CD4-positive, alpha-beta memory T cell (primary cell): ENCODE measurements at regions not wholly inside any gene's neighbourhood (a gene's known extent, or its start where the extent isn't known, plus 50 kb on each side); places are given as distances from the start of the nearest gene placed in this dataset.

ENCODE experiments used
- CTCF ChIA-PET: fragments of 350-600 bp; sonication (Branson Sonifier 250); formaldehyde crosslinking; loops from one replicate; lab custom pipeline; 2021; ENCODE audit warnings: inconsistent platforms; ENCODE audit not compliant: partially characterized antibody; lab: Charles Lee
- POLR2A ChIA-PET: fragments of 350-600 bp; sonication (Branson Sonifier 250); formaldehyde crosslinking; loops from one replicate; lab custom pipeline; 2021; ENCODE audit not compliant: partially characterized antibody; lab: Charles Lee
- DNase-seq, 5 donors: peaks; one replicate each; pipeline versions ENCODE4 v3.0.0 to v3.0.0-alpha.2; 2020 to 2022; ENCODE audit warnings: mixed read lengths in 1 of 5
- H3K27ac ChIP-seq: one replicate; pipeline ENCODE4 v1.7.0; 2013; ENCODE audit warnings: low read depth, low read length
- H3K27me3 ChIP-seq: 2 replicates; pipeline ENCODE4 v1.7.0; 2013; ENCODE audit warnings: mild to moderate bottlenecking, low read length, moderate library complexity; ENCODE audit not compliant: insufficient read depth
- H3K36me3 ChIP-seq: 2 replicates; pipeline ENCODE4 v1.7.0; 2013; ENCODE audit warnings: mild to moderate bottlenecking, low read length, moderate library complexity; ENCODE audit not compliant: insufficient read depth
- H3K4me1 ChIP-seq: 2 replicates; pipeline ENCODE4 v1.7.0; 2013; ENCODE audit warnings: mild to moderate bottlenecking, low read length, moderate library complexity; ENCODE audit not compliant: insufficient read depth
- H3K4me3 ChIP-seq, 2 donors: one replicate each; pipeline ENCODE4 v1.7.0; 2013; ENCODE audit warnings: low read length in 2 of 2, mild to moderate bottlenecking in 1 of 2
- H3K9me3 ChIP-seq, 2 donors: one replicate each; pipeline ENCODE4 v1.7.0; 2013; ENCODE audit warnings: low read length in 2 of 2, control low read depth in 1 of 2; ENCODE audit not compliant: control insufficient read depth in 1 of 2
- H3K27ac Mint-ChIP-seq, 7 donors: one replicate each; pipeline ENCODE4 v1.8.0; 2020 to 2021; ENCODE audit warnings: mixed read lengths in 7 of 7, mild to moderate bottlenecking in 6 of 7, inconsistent platforms in 3 of 7, moderate library complexity in 3 of 7
- H3K27me3 Mint-ChIP-seq, 2 donors: one replicate each; pipeline ENCODE4 v1.8.0; 2020 to 2021; ENCODE audit warnings: mixed read lengths in 2 of 2
- H3K36me3 Mint-ChIP-seq, 2 donors: one replicate each; pipeline ENCODE4 v1.8.0; 2020 to 2021; ENCODE audit warnings: mixed read lengths in 2 of 2, inconsistent platforms in 1 of 2, mild to moderate bottlenecking in 1 of 2
- H3K4me1 Mint-ChIP-seq, 4 donors: one replicate each; pipeline ENCODE4 v1.8.0; 2020 to 2021; ENCODE audit warnings: mixed read lengths in 4 of 4, mild to moderate bottlenecking in 1 of 4
- H3K4me3 Mint-ChIP-seq, 8 donors: one replicate each; pipeline ENCODE4 v1.8.0; 2020 to 2021; ENCODE audit warnings: mixed read lengths in 8 of 8, mild to moderate bottlenecking in 7 of 8, moderate library complexity in 6 of 8, inconsistent platforms in 3 of 8
- H3K9me3 Mint-ChIP-seq, 8 donors: one replicate each; pipeline ENCODE4 v1.8.0; 2020 to 2021; ENCODE audit warnings: mixed read lengths in 8 of 8, mild to moderate bottlenecking in 5 of 8, inconsistent platforms in 3 of 8, moderate library complexity in 1 of 8
- intact Hi-C: fragments of 100-400 bp; cut with micrococcal nuclease; formaldehyde crosslinking; loops from one replicate; pipeline ENCODE4 v1.15.1; 2023

DNA sequence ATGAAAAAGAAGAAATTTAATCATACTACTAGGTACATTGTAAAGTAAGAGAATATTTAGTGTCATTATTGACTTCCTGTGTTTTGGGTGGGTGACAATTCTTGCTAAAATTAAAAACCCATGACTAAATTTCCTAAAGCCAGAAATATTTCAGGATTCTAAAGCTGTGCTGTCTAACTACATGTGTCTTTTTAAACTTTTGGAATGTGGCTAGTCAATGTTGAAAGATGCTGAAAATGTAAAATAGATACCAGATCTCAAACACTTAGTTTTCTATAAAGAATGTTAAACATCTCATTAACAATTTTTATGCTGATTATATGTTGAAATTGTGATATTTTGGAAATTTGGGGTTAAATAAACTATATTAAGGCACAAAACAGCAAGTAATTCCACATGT lies 308.9 kb upstream of the TMCO5A start:
- Mint-ChIP-seq H3K27me3 (no peaks in the 10 kb centered on the region), H3K36me3 (no peaks in the 10 kb centered on the region), H3K4me1 (no peaks in the 10 kb centered on the region), H3K27ac (no peak overlapping the region), H3K9me3 (peaks cover 0 to 4% (median 1%) of the 10 kb centered on the region in 8 donors), H3K4me3 (no peak overlapping the region)
- Histone ChIP-seq H3K36me3 (no peaks in the 10 kb centered on the region), H3K4me3 (no peak overlapping the region), H3K27me3 (no peaks in the 10 kb centered on the region), H3K27ac (no peak overlapping the region), H3K9me3 (no peaks in the 10 kb centered on the region), H3K4me1 (no peaks in the 10 kb centered on the region)
- ChIA-PET CTCF (no interaction called here), POLR2A (no interaction called here)
- intact Hi-C loops = no loop called here
- no peak for DNase-seq

- H3K27ac Mint-ChIP-seq = no peak overlapping the region
- no peak overlapping the region for H3K4me3 Mint-ChIP-seq
- ChIA-PET CTCF (no interaction called here), POLR2A (no interaction called here)
- intact Hi-C loops = no loop called here
- no peaks in the 10 kb centered on the region for H3K4me1 Mint-ChIP-seq
- H3K27ac ChIP-seq = no peak overlapping the region
- H3K36me3 ChIP-seq = no peaks in the 10 kb centered on the region
- no peaks in the 10 kb centered on the region for H3K27me3 Mint-ChIP-seq
- H3K4me1 ChIP-seq = no peaks in the 10 kb centered on the region
- no peaks in the 10 kb centered on the region for H3K36me3 Mint-ChIP-seq
- no peaks in the 10 kb centered on the region for H3K27me3 ChIP-seq
- H3K4me3 ChIP-seq = no peak overlapping the region
- peaks cover 0 to 4% (median 0%) of the 10 kb centered on the region in 8 donors for H3K9me3 Mint-ChIP-seq
- no peak for DNase-seq
- H3K9me3 ChIP-seq = no peaks in the 10 kb centered on the region
Observed at GRCh38 chr15:37628507-37628906, 305.9 kb upstream of the TMCO5A start.

DNA sequence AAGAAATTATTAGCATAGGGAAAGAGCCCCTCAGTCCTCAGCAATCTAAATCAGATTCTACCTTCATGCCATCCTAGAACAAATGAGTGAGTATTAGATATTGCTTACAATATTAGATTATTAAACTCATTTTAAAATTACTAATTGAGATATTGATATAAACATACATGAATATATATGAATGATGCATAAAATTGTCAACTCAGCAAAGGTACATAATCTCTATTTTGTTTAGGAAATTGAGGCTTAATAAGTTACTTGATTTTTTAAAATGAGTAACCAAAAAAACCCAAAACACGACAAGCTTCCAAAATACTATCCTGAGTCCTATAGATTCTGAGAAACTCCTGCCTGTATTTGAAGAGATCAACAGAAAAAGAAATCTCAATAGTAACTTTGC lies 297.7 kb upstream of the TMCO5A start:
- Mint-ChIP-seq H3K9me3 (peaks cover 0 to 5% (median 0%) of the 10 kb centered on the region in 8 donors), H3K27ac (no peak overlapping the region), H3K27me3 (no peaks in the 10 kb centered on the region), H3K36me3 (no peaks in the 10 kb centered on the region), H3K4me3 (no peak overlapping the region), H3K4me1 (no peaks in the 10 kb centered on the region)
- Histone ChIP-seq H3K4me1 (no peaks in the 10 kb centered on the region), H3K36me3 (no peaks in the 10 kb centered on the region), H3K9me3 (no peaks in the 10 kb centered on the region), H3K27ac (no peak overlapping the region), H3K4me3 (no peak overlapping the region), H3K27me3 (no peaks in the 10 kb centered on the region)
- ChIA-PET POLR2A (no interaction called here), CTCF (no interaction called here)
- intact Hi-C loops = no loop called here
- DNase-seq = no peak

DNA sequence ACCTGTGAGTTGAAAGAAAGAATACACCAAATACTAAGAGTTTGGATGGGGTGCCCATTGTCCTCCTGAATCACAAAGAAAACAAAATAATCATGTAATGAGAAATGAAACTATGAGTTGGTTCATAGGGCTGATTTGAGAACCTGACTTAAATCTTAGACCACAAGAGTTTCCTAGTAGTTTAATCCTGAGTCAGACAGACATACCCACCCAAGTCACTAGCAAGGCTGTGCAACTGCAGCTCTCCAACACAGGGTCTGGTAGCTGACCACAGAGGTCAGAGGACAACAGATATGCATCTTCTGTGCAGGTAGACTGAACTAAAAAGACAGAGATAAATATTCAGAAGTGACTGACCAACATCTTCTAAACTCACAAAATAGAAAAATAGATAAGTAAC lies 296.3 kb upstream of the TMCO5A start:
- no peaks in the 10 kb centered on the region for H3K27me3 Mint-ChIP-seq
- no peak overlapping the region for H3K4me3 Mint-ChIP-seq
- H3K4me3 ChIP-seq = no peak overlapping the region
- DNase-seq = no peak
- no peaks in the 10 kb centered on the region for H3K36me3 ChIP-seq
- no peaks in the 10 kb centered on the region for H3K36me3 Mint-ChIP-seq
- H3K4me1 Mint-ChIP-seq = no peaks in the 10 kb centered on the region
- H3K27ac ChIP-seq = no peak overlapping the region
- no peaks in the 10 kb centered on the region for H3K27me3 ChIP-seq
- H3K27ac Mint-ChIP-seq = no peak overlapping the region
- ChIA-PET POLR2A (no interaction called here), CTCF (no interaction called here)
- no peaks in the 10 kb centered on the region for H3K4me1 ChIP-seq
- intact Hi-C loops = no loop called here
- H3K9me3 Mint-ChIP-seq = peaks cover 0 to 5% (median 0%) of the 10 kb centered on the region in 8 donors
- H3K9me3 ChIP-seq = no peaks in the 10 kb centered on the region

GRCh38 chr15:37638691-37639090 lies 295.7 kb upstream of the TMCO5A start:
- H3K27me3 Mint-ChIP-seq = no peaks in the 10 kb centered on the region

GRCh38 chr15:37652646-37653417 lies 281.6 kb upstream of the TMCO5A start:
- H3K9me3 ChIP-seq = no peaks in the 10 kb centered on the region
- H3K4me3 ChIP-seq = no peak overlapping the region
- intact Hi-C loops = no loop called here
- Mint-ChIP-seq H3K9me3 (peaks cover 0 to 42% (median 14%) of the 10 kb centered on the region in 8 donors), H3K4me1 (no peaks in the 10 kb centered on the region), H3K4me3 (no peak overlapping the region), H3K27ac (no peak overlapping the region), H3K36me3 (no peaks in the 10 kb centered on the region), H3K27me3 (no peaks in the 10 kb centered on the region)
- no peaks in the 10 kb centered on the region for H3K27me3 ChIP-seq
- no peak for DNase-seq
- H3K4me1 ChIP-seq = no peaks in the 10 kb centered on the region
- CTCF ChIA-PET = no interaction called here
- POLR2A ChIA-PET = no interaction called here
- no peak overlapping the region for H3K27ac ChIP-seq
- H3K36me3 ChIP-seq = no peaks in the 10 kb centered on the region

More at GRCh38 chr15:37638691-37639090, 295.7 kb upstream of the TMCO5A start:
- Histone ChIP-seq H3K36me3 (no peaks in the 10 kb centered on the region), H3K4me1 (no peaks in the 10 kb centered on the region), H3K9me3 (no peaks in the 10 kb centered on the region), H3K4me3 (no peak overlapping the region), H3K27ac (no peak overlapping the region), H3K27me3 (no peaks in the 10 kb centered on the region)
- ChIA-PET POLR2A (no interaction called here), CTCF (no interaction called here)
- Mint-ChIP-seq H3K4me3 (no peak overlapping the region), H3K27ac (no peak overlapping the region), H3K4me1 (no peaks in the 10 kb centered on the region), H3K9me3 (peaks cover 0 to 5% (median 0%) of the 10 kb centered on the region in 8 donors), H3K36me3 (no peaks in the 10 kb centered on the region)
- intact Hi-C loops = no loop called here
- no peak for DNase-seq

DNA sequence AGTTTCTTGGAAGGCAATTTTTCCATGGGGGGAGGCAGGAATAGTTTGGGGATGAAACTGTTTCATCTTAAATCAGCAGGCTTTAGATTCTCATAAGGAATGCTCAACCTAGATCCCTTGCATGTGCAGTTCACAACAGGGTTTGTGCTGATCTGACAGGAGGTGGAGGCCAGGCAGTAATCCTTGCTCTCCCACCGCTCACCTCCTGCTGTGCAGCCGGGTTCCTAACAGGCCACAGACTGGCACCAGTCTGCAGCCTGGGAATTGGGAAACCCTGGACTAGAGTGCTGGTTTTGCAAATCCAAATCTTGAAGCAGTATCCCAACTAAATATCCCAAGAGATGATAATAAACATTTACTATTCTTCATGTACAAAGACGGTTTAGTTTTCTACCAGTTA lies 256.3 kb upstream of the TMCO5A start:
- Mint-ChIP-seq H3K27me3 (no peaks in the 10 kb centered on the region), H3K27ac (no peak overlapping the region), H3K9me3 (peaks cover 0 to 4% (median 0%) of the 10 kb centered on the region in 8 donors), H3K36me3 (no peaks in the 10 kb centered on the region), H3K4me1 (no peaks in the 10 kb centered on the region), H3K4me3 (no peak overlapping the region)
- H3K4me1 ChIP-seq = no peaks in the 10 kb centered on the region
- no peak overlapping the region for H3K4me3 ChIP-seq
- ChIA-PET CTCF (no interaction called here), POLR2A (no interaction called here)
- DNase-seq = no peak
- H3K27me3 ChIP-seq = no peaks in the 10 kb centered on the region
- H3K36me3 ChIP-seq = no peaks in the 10 kb centered on the region
- intact Hi-C loops = no loop called here
- no peaks in the 10 kb centered on the region for H3K9me3 ChIP-seq
- H3K27ac ChIP-seq = no peak overlapping the region
